Pulmonary artery endothelial cell (primary cell): ENCODE measurements at regions not wholly inside any gene's neighbourhood (a gene's known extent, or its start where the extent isn't known, plus 50 kb on each side); places are given as distances from the start of the nearest gene placed in this dataset.
"Not testable (repeated sequence)": the region's sequence is repeated elsewhere in the genome, so short reads cannot be mapped to it uniquely, and the experiment has no call there.

ENCODE experiments used
- DNase-seq: peaks from one replicate; pipeline ENCODE4 v3.0.0-alpha.2; 2011; ENCODE audit warnings: low read depth, low spot score

GRCh38 chr13:30065181-30065580 is 214.8 kb upstream of the UBL3 start:
- DNase-seq = no peak

GRCh38 chr13:30063892-30064291 is 213.5 kb upstream of the UBL3 start:
- DNase-seq = no peak

- DNase-seq = no peak
Observed at GRCh38 chr13:30061217-30061616, 210.8 kb upstream of the UBL3 start.

GRCh38 chr13:30058429-30058828 is 208.0 kb upstream of the UBL3 start:
- no peak for DNase-seq

- DNase-seq = not testable (repeated sequence)
Observed at GRCh38 chr13:30054546-30054945, 204.1 kb upstream of the UBL3 start.

GRCh38 chr13:30053939-30054338 is 203.5 kb upstream of the UBL3 start:
- DNase-seq = no peak

GRCh38 chr13:30052120-30052519 is 201.7 kb upstream of the UBL3 start:
- DNase-seq = no peak

GRCh38 chr13:30051531-30052060 is 201.2 kb upstream of the UBL3 start:
- DNase-seq = no peak

GRCh38 chr13:30049692-30050091 is 199.3 kb upstream of the UBL3 start:
- no peak for DNase-seq

GRCh38 chr13:30047154-30047874 is 196.9 kb upstream of the UBL3 start:
- DNase-seq = no peak

- no peak for DNase-seq
Observed at GRCh38 chr13:30045916-30046704, 195.7 kb upstream of the UBL3 start.

- no peak for DNase-seq
Observed at GRCh38 chr13:30044932-30045331, 194.5 kb upstream of the UBL3 start.

GRCh38 chr13:30043631-30043925 is 193.2 kb upstream of the UBL3 start:
- DNase-seq = no peak

GRCh38 chr13:30042891-30043630 is 192.6 kb upstream of the UBL3 start:
- DNase-seq = no peak

GRCh38 chr13:30042272-30042671 is 191.9 kb upstream of the UBL3 start:
- no peak for DNase-seq

GRCh38 chr13:30039511-30039911 is 189.1 kb upstream of the UBL3 start:
- no peak for DNase-seq

GRCh38 chr13:30038884-30039283 is 188.5 kb upstream of the UBL3 start:
- no peak for DNase-seq

GRCh38 chr13:30037766-30038165 is 187.3 kb upstream of the UBL3 start:
- no peak for DNase-seq

- DNase-seq = no peak
Observed at GRCh38 chr13:30037306-30037705, 186.9 kb upstream of the UBL3 start.

GRCh38 chr13:30034458-30034795 is 184.0 kb upstream of the UBL3 start:
- no peak for DNase-seq

- no peak for DNase-seq
Observed at GRCh38 chr13:30033681-30034457, 183.5 kb upstream of the UBL3 start.

GRCh38 chr13:30032263-30032662 is 181.8 kb upstream of the UBL3 start:
- no peak for DNase-seq
